ENCODE measurements at regions not wholly inside any gene's neighbourhood (a gene's known extent, or its start where the extent isn't known, plus 50 kb on each side); places are given as distances from the start of the nearest gene placed in this dataset.

- TF ChIP-seq CTCF (conservative IDR thresholded peaks at IDR 0.05; ENCODE audit: low read length): no peak
- no peak for TF ChIP-seq EZH2phosphoT487 (IDR thresholded peaks at IDR 0.05; ENCODE audit: borderline replicate concordance)
These were observed 80.6 kb downstream of the EN1 start for GRCh38 chr2:118766871-118767270.
